ENCODE measurements at regions not wholly inside any gene's neighbourhood (a gene's known extent, or its start where the extent isn't known, plus 50 kb on each side); places are given as distances from the start of the nearest gene placed in this dataset.

DNA sequence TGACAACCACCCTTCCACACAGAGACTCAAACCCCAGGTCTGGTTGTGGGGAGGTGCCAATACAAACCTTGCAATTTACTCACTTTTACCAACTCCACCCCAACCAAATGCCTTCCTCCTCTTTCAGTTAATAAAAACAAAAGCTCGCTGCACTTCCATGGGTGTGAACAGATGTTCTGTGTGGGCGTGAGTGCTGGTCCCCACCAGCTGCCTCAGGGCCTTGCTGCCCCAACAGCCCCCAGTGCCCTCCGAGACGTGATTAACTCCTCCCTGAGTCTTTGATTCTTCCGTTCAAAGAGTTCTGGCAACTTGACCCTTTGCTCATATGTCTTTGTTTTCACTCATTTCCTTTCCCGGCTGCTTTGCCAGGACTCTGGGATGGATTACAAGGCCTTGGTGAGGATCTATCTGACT is 258.9 kb upstream of the CXCR4 start (continued):
- TF ChIP-seq, protein P1, sequence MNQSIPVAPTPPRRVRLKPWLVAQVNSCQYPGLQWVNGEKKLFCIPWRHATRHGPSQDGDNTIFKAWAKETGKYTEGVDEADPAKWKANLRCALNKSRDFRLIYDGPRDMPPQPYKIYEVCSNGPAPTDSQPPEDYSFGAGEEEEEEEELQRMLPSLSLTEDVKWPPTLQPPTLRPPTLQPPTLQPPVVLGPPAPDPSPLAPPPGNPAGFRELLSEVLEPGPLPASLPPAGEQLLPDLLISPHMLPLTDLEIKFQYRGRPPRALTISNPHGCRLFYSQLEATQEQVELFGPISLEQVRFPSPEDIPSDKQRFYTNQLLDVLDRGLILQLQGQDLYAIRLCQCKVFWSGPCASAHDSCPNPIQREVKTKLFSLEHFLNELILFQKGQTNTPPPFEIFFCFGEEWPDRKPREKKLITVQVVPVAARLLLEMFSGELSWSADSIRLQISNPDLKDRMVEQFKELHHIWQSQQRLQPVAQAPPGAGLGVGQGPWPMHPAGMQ (IDR thresholded peaks at IDR 0.05; ENCODE audit: borderline replicate concordance): no peak
- TF ChIP-seq SMC3 (IDR thresholded peaks at IDR 0.05; ENCODE audit: borderline replicate concordance, low read length): no peak

DNA sequence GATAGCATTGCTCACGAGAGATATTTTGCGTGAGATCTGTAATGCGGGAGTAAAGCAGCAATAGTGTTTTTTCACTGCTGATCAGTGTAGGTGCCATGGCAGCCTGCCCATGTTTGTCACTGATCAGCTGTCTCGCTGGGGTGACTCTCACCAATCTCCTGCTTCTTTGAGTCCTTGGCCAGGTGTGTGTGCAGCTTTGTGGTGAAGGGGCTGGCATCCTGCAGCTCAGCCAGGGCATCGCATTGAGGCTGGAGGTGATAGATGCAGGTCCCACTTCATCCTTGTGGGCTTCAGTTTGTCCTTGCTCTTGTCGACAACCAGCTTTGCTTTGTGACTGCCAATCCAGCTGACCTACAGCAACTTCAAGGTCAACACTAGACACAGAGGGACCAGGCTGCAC is 258.3 kb upstream of the CXCR4 start:
- BruUV-seq (replicated peaks): no TSS peak
- intact Hi-C loops (cut with micrococcal nuclease; ENCODE audit: unreplicated experiment): loop anchor here (5.0 kb wide), 1 partner anchor 64 kb away; no protein-coding TSS in a partner anchor
- in situ Hi-C loops (cut with MboI): loop anchor here (5.0 to 25.0 kb wide), 2 partner anchors 319 to 1389 kb away; no protein-coding TSS in a partner anchor

More for the DNA sequence above, 258.3 kb upstream of the CXCR4 start:
- WGBS (ENCODE audit: insufficient coverage, insufficient replicate concordance, low lambda C conversion rate, missing lambda C conversion rate): 84% methylated on average over 6 of the region's 6 CpGs
- ATAC-seq (no peak), FAIRE-seq (no peak), DNase-seq (ENCODE audit: low read depth, low spot score) (no peak)
- H3K27ac ChIP-seq (ENCODE audit: control insufficient read depth, insufficient read depth): peak overlapping the region; percentile 51; the same call in 1 of the 2 replicates
- peaks cover 30% of the 10 kb centered on the region for H3K4me1 ChIP-seq (ENCODE audit: control insufficient read depth, insufficient read depth, low read length)
- ChIA-PET SMC1A (ENCODE audit: uncharacterized antibody, unreplicated experiment) (interaction anchor here (0.8 to 13.2 kb wide), 46 partner anchors 8 to 460 kb away, joined by 3 to 348 read pairs (median 6); partner anchors contain the start of gene CXCR4), RAD21 (ENCODE audit: unreplicated experiment) (interaction anchor here (0.6 to 11.9 kb wide), 33 partner anchors 9 to 460 kb away, joined by 3 to 254 read pairs (median 8); no protein-coding TSS in a partner anchor), CTCF (interaction anchor here (0.6 to 13.1 kb wide), 20 partner anchors 9 to 460 kb away, joined by 3 to 378 read pairs (median 5); no protein-coding TSS in a partner anchor), POLR2A (interaction anchor here (0.5 to 2.6 kb wide), 18 partner anchors 39 to 249 kb away, joined by 3 to 11 read pairs (median 4); no protein-coding TSS in a partner anchor)
- TF ChIP-seq CEBPB (IDR thresholded peaks at IDR 0.05; ENCODE audit: borderline replicate concordance in 1 of 2, low read depth in 2 of 2, low read length in 2 of 2) (no peak), ESRRA (IDR thresholded peaks at IDR 0.05; ENCODE audit: low read length) (no peak), HCFC1 (IDR thresholded peaks at IDR 0.05; ENCODE audit: low read length) (no peak)
- TF ChIP-seq, protein P2, sequence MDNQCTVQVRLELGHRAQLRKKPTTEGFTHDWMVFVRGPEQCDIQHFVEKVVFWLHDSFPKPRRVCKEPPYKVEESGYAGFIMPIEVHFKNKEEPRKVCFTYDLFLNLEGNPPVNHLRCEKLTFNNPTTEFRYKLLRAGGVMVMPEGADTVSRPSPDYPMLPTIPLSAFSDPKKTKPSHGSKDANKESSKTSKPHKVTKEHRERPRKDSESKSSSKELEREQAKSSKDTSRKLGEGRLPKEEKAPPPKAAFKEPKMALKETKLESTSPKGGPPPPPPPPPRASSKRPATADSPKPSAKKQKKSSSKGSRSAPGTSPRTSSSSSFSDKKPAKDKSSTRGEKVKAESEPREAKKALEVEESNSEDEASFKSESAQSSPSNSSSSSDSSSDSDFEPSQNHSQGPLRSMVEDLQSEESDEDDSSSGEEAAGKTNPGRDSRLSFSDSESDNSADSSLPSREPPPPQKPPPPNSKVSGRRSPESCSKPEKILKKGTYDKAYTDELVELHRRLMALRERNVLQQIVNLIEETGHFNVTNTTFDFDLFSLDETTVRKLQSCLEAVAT (IDR thresholded peaks at IDR 0.05): peak; percentile 49; the same call in 1 of the 2 replicates
- no peak overlapping the region for H2AFZ ChIP-seq (ENCODE audit: control insufficient read depth, low read depth, low read length)
- no peaks in the 10 kb centered on the region for H4K20me1 ChIP-seq (ENCODE audit: control insufficient read depth, insufficient read depth)
- H3K9ac ChIP-seq (ENCODE audit: control insufficient read depth, insufficient read depth, low read length): no peak overlapping the region
- no peaks in the 10 kb centered on the region for H3K36me3 ChIP-seq (ENCODE audit: control insufficient read depth in 2 of 2, insufficient read depth in 2 of 2, low read length in 1 of 2)
- peaks cover 3% of the 10 kb centered on the region; the same call in 2 of the 3 replicates for H3K9me3 ChIP-seq (replicated peaks; ENCODE audit: control insufficient read depth, insufficient read depth, low read length)
- H3K4me3 ChIP-seq: no peak overlapping the region
- H3K27me3 ChIP-seq (replicated peaks in 1 of 2; ENCODE audit: control insufficient read depth in 2 of 2, insufficient read depth in 2 of 2, low read length in 1 of 2): no peaks in the 10 kb centered on the region
- H3K4me2 ChIP-seq (ENCODE audit: control insufficient read depth, insufficient read depth): no peak overlapping the region; the same call in 1 of the 2 replicates
- no peaks in the 10 kb centered on the region for H3K79me2 ChIP-seq (ENCODE audit: control insufficient read depth, insufficient read depth, low read length)

Measured in GM12878 (cell line).